SK-N-SH treated with all-trans-retinoic acid at 6 μM for 48 hours (cell line): ENCODE measurements at regions not wholly inside any gene's neighbourhood (a gene's known extent, or its start where the extent isn't known, plus 50 kb on each side); places are given as distances from the start of the nearest gene placed in this dataset.

ENCODE experiments used
- ATAC-seq: fragments of 200-7000 bp; cut with Tn5 transposase; 3 replicates; pipeline ENCODE4 v1.9.1; 2020; ENCODE audit warnings: mild to moderate bottlenecking, moderate library complexity
- ARNTL ChIP-seq: fragments of 450-650 bp; formaldehyde crosslinking; IDR thresholded peaks from 2 replicates; pipeline ENCODE4 v1.5.0; 2020; ENCODE audit warnings: low read depth, mild to moderate bottlenecking, moderate library complexity, borderline replicate concordance
- BACH2 ChIP-seq: fragments of 250-450 bp; sonication (Bioruptor Pico); IDR thresholded peaks from 2 replicates; pipeline ENCODE4 v1.9.0; 2021; ENCODE audit warnings: mild to moderate bottlenecking, borderline replicate concordance
- CREB5 ChIP-seq: fragments of 250-450 bp; sonication (Bioruptor Pico); IDR thresholded peaks from 2 replicates; pipeline ENCODE4 v1.5.1; 2020; ENCODE audit warnings: low read depth, mild to moderate bottlenecking, moderate library complexity
- CSDC2 ChIP-seq: fragments of 250-450 bp; sonication (Bioruptor Pico); IDR thresholded peaks from 2 replicates; pipeline ENCODE4 v1.5.0; 2020; ENCODE audit warnings: mild to moderate bottlenecking, moderate library complexity
- ESRRG ChIP-seq: fragments of 250-450 bp; sonication (Bioruptor Pico); IDR thresholded peaks from 2 replicates; pipeline ENCODE4 v1.6.1; 2021; ENCODE audit warnings: mild to moderate bottlenecking
- GLIS3 ChIP-seq: fragments of 250-450 bp; sonication (Bioruptor Pico); IDR thresholded peaks from 2 replicates; pipeline ENCODE4 v1.5.0; 2020; ENCODE audit warnings: mild to moderate bottlenecking, moderate library complexity
- ISL1 ChIP-seq: fragments of 250-450 bp; sonication (Bioruptor Pico); IDR thresholded peaks from 2 replicates; pipeline ENCODE4 v2.1.2; 2022; ENCODE audit warnings: mild to moderate bottlenecking, moderate library complexity
- OSR1 ChIP-seq: fragments of 250-450 bp; sonication (Bioruptor Pico); IDR thresholded peaks from 2 replicates; pipeline ENCODE4 v1.8.0; 2022; ENCODE audit warnings: moderate library complexity, mild to moderate bottlenecking, inconsistent platforms
- PATZ1 ChIP-seq: fragments of 250-450 bp; sonication (Bioruptor Pico); IDR thresholded peaks from 2 replicates; pipeline ENCODE4 v1.8.0; 2020; ENCODE audit warnings: mild to moderate bottlenecking, moderate library complexity, borderline replicate concordance
- PPARA ChIP-seq: fragments of 250-450 bp; sonication (Bioruptor Pico); IDR thresholded peaks from 2 replicates; pipeline ENCODE4 v1.5.0; 2020; ENCODE audit warnings: mild to moderate bottlenecking, borderline replicate concordance
- RARB ChIP-seq: fragments of 250-450 bp; sonication (Bioruptor Pico); IDR thresholded peaks from 2 replicates; pipeline ENCODE4 v1.8.0; 2021; ENCODE audit warnings: mild to moderate bottlenecking, moderate library complexity
- SNAI2 ChIP-seq: fragments of 250-450 bp; sonication (Bioruptor Pico); IDR thresholded peaks from 2 replicates; pipeline ENCODE4 v1.5.0; 2020; ENCODE audit warnings: mild to moderate bottlenecking, moderate library complexity
- TCF4 ChIP-seq: fragments of 250-450 bp; sonication (Bioruptor Pico); IDR thresholded peaks from 2 replicates; pipeline ENCODE4 v1.8.0; 2021; ENCODE audit warnings: mild to moderate bottlenecking, moderate library complexity, borderline replicate concordance
- TOX ChIP-seq: fragments of 250-450 bp; sonication (Bioruptor Pico); IDR thresholded peaks from 2 replicates; pipeline ENCODE4 v1.8.0; 2021; ENCODE audit warnings: mild to moderate bottlenecking, moderate library complexity, borderline replicate concordance
- ZC3H10 ChIP-seq: fragments of 250-450 bp; sonication (Bioruptor Pico); IDR thresholded peaks from 2 replicates; pipeline ENCODE4 v1.5.1; 2021; ENCODE audit warnings: mild to moderate bottlenecking, moderate library complexity
- ZFP3 ChIP-seq: fragments of 250-450 bp; sonication (Bioruptor Pico); IDR thresholded peaks from 2 replicates; pipeline ENCODE4 v1.5.0; 2020; ENCODE audit warnings: mild to moderate bottlenecking, moderate library complexity
- ZFP30 ChIP-seq: fragments of 450-650 bp; formaldehyde crosslinking; IDR thresholded peaks from 2 replicates; pipeline ENCODE4 v1.5.0; 2022; ENCODE audit warnings: mild to moderate bottlenecking, moderate library complexity
- ZNF70 ChIP-seq: fragments of 450-650 bp; formaldehyde crosslinking; IDR thresholded peaks from 2 replicates; pipeline ENCODE4 v1.5.0; 2020; ENCODE audit warnings: mild to moderate bottlenecking, moderate library complexity
- ZNF8 ChIP-seq: fragments of 450-650 bp; formaldehyde crosslinking; IDR thresholded peaks from 2 replicates; pipeline ENCODE4 v1.5.0; 2020; ENCODE audit warnings: mild to moderate bottlenecking, moderate library complexity
- TF ChIP-seq, protein P1 (sequence below): fragments of 250-450 bp; sonication (Bioruptor Pico); IDR thresholded peaks from 2 replicates; pipeline ENCODE4 v1.5.0; 2020; ENCODE audit warnings: mild to moderate bottlenecking, moderate library complexity
- TF ChIP-seq, protein P2 (sequence below): fragments of 250-450 bp; sonication (Bioruptor Pico); IDR thresholded peaks from 2 replicates; pipeline ENCODE4 v1.8.0; 2021; ENCODE audit warnings: low read depth, mild to moderate bottlenecking, moderate library complexity, borderline replicate concordance
- TF ChIP-seq, protein P3 (sequence below): fragments of 250-450 bp; sonication (Bioruptor Pico); IDR thresholded peaks from 2 replicates; pipeline ENCODE4 v1.5.1; 2021; ENCODE audit warnings: mild to moderate bottlenecking, moderate library complexity

DNA sequence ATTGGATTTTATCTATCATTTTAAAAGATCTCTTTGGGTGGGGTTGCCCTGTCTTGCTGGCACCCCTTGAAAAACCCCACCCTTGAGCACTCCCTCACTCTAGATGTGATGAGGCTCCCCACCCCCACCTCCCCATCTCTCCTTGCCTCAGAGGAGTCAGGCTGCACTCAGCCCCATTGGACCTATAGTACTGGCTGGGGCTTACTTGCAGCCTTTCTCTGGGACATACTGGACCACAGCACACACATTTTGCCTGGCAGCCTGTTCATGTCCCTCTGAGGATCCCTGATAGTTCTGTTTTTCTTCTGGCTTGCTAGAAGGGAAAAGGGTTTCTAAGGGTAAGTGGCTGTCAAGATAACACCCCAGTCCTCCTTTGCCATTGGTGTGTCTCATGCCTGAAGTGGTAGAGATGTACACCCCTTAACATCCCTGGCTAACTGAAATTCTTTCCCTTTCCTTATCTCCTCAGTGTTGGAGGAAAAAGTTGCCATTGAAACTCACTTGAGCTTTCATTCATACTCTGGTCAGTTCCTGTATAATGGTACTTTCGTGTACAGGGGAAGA, 553.4 kb upstream of the CITED2 start:
- ATAC-seq: peak; percentile 40
- TF ChIP-seq RARB (CRISPR knock-in tag): no peak

GRCh38 chr6:139927236-139927635, 552.8 kb upstream of the CITED2 start:
- no peak for TF ChIP-seq ESRRG (CRISPR knock-in tag)
- no peak for TF ChIP-seq ZNF8
- TF ChIP-seq ZC3H10 (CRISPR knock-in tag): peak; percentile 22; the same call in 1 of the 2 replicates
- TF ChIP-seq GLIS3 (CRISPR knock-in tag): no peak
- TF ChIP-seq ZNF70 (CRISPR knock-in tag): no peak
- no peak for TF ChIP-seq SNAI2 (CRISPR knock-in tag)
- no peak for TF ChIP-seq CSDC2 (CRISPR knock-in tag)
- TF ChIP-seq, protein P1, sequence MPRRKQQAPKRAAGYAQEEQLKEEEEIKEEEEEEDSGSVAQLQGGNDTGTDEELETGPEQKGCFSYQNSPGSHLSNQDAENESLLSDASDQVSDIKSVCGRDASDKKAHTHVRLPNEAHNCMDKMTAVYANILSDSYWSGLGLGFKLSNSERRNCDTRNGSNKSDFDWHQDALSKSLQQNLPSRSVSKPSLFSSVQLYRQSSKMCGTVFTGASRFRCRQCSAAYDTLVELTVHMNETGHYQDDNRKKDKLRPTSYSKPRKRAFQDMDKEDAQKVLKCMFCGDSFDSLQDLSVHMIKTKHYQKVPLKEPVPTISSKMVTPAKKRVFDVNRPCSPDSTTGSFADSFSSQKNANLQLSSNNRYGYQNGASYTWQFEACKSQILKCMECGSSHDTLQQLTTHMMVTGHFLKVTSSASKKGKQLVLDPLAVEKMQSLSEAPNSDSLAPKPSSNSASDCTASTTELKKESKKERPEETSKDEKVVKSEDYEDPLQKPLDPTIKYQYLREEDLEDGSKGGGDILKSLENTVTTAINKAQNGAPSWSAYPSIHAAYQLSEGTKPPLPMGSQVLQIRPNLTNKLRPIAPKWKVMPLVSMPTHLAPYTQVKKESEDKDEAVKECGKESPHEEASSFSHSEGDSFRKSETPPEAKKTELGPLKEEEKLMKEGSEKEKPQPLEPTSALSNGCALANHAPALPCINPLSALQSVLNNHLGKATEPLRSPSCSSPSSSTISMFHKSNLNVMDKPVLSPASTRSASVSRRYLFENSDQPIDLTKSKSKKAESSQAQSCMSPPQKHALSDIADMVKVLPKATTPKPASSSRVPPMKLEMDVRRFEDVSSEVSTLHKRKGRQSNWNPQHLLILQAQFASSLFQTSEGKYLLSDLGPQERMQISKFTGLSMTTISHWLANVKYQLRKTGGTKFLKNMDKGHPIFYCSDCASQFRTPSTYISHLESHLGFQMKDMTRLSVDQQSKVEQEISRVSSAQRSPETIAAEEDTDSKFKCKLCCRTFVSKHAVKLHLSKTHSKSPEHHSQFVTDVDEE (CRISPR knock-in tag): no peak
- no peak for TF ChIP-seq ZFP30 (CRISPR knock-in tag)
- peak; percentile 68; the same call in 1 of the 2 replicates for TF ChIP-seq TOX (CRISPR knock-in tag)
- no peak for TF ChIP-seq ZFP3 (CRISPR knock-in tag)
- TF ChIP-seq RARB (CRISPR knock-in tag): peak; percentile 81; the same call in 1 of the 2 replicates
- TF ChIP-seq ISL1 (CRISPR knock-in tag): 0 out of 2 replicates have a peak, but pooled peaks have one; percentile 55
- TF ChIP-seq, protein P2, sequence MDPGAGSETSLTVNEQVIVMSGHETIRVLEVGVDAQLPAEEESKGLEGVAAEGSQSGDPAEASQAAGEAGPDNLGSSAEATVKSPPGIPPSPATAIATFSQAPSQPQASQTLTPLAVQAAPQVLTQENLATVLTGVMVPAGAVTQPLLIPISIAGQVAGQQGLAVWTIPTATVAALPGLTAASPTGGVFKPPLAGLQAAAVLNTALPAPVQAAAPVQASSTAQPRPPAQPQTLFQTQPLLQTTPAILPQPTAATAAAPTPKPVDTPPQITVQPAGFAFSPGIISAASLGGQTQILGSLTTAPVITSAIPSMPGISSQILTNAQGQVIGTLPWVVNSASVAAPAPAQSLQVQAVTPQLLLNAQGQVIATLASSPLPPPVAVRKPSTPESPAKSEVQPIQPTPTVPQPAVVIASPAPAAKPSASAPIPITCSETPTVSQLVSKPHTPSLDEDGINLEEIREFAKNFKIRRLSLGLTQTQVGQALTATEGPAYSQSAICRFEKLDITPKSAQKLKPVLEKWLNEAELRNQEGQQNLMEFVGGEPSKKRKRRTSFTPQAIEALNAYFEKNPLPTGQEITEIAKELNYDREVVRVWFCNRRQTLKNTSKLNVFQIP (CRISPR knock-in tag): 0 out of 2 replicates have a peak, but pooled peaks have one; percentile 59
- TF ChIP-seq CREB5 (CRISPR knock-in tag): no peak
- TF ChIP-seq BACH2: no peak
- peak; percentile 85 for ATAC-seq

DNA sequence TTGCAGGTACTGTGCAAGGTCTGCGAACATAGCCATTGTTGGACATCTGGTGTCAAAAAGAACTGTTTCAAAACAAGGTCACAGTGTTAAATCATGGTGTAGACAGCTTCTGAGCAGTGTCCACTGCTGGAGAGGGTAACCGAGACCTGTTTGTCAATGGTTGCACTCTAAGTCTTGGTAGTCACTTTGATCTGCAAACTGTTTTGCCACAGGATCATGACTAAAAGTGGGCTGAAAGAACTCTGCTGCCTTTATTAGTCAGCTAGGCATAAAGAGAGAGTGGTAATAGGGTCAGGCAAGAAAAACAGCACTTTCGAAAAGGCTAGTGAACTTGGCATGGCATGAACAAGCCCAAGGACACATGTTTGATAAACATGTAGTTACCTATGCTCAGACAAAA, 552.3 kb upstream of the CITED2 start:
- TF ChIP-seq OSR1 (CRISPR knock-in tag): no peak
- TF ChIP-seq ESRRG (CRISPR knock-in tag): no peak
- no peak for TF ChIP-seq ZNF8
- TF ChIP-seq ZC3H10 (CRISPR knock-in tag): no peak
- no peak for TF ChIP-seq ISL1 (CRISPR knock-in tag)
- TF ChIP-seq, protein P1 (CRISPR knock-in tag): no peak
- TF ChIP-seq SNAI2 (CRISPR knock-in tag): no peak
- TF ChIP-seq ARNTL (CRISPR knock-in tag): no peak
- TF ChIP-seq ZFP30 (CRISPR knock-in tag): no peak
- no peak for TF ChIP-seq ZFP3 (CRISPR knock-in tag)
- TF ChIP-seq BACH2: no peak
- no peak for TF ChIP-seq CSDC2 (CRISPR knock-in tag)
- no peak for TF ChIP-seq RARB (CRISPR knock-in tag)
- TF ChIP-seq, protein P3, sequence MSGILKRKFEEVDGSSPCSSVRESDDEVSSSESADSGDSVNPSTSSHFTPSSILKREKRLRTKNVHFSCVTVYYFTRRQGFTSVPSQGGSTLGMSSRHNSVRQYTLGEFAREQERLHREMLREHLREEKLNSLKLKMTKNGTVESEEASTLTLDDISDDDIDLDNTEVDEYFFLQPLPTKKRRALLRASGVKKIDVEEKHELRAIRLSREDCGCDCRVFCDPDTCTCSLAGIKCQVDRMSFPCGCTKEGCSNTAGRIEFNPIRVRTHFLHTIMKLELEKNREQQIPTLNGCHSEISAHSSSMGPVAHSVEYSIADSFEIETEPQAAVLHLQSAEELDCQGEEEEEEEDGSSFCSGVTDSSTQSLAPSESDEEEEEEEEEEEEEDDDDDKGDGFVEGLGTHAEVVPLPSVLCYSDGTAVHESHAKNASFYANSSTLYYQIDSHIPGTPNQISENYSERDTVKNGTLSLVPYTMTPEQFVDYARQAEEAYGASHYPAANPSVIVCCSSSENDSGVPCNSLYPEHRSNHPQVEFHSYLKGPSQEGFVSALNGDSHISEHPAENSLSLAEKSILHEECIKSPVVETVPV: no peak
- TF ChIP-seq GLIS3 (CRISPR knock-in tag): no peak
- TF ChIP-seq TCF4 (CRISPR knock-in tag): no peak
- no peak for TF ChIP-seq CREB5 (CRISPR knock-in tag)
- no peak for TF ChIP-seq ZNF70 (CRISPR knock-in tag)
- no peak for TF ChIP-seq PPARA (CRISPR knock-in tag)
- TF ChIP-seq PATZ1 (CRISPR knock-in tag): no peak
- peak; percentile 51 for ATAC-seq
